GM12892 (cell line): ENCODE measurements at regions not wholly inside any gene's neighbourhood (a gene's known extent, or its start where the extent isn't known, plus 50 kb on each side); places are given as distances from the start of the nearest gene placed in this dataset.

Experiments
- POLR2A ChIP-seq: IDR thresholded peaks from 2 replicates; pipeline ENCODE4 v1.6.1; 2011; ENCODE audit warnings: low read depth, low read length, control low read depth
- POLR2AphosphoS5 ChIP-seq: IDR thresholded peaks from 2 replicates; pipeline ENCODE4 v1.6.1; 2011; ENCODE audit warnings: low read depth, low read length, control low read depth
- TAF1 ChIP-seq: IDR thresholded peaks from 2 replicates; pipeline ENCODE4 v1.6.1; 2011; ENCODE audit warnings: low read depth, mild to moderate bottlenecking, control low read depth, low read length, borderline replicate concordance

GRCh38 chr20:11573507-11573906 lies 344.2 kb upstream of the BTBD3 start:
- no peak for TF ChIP-seq POLR2A
- TF ChIP-seq POLR2AphosphoS5, result no peak
- no peak for TF ChIP-seq TAF1
